ENCODE measurements at regions not wholly inside any gene's neighbourhood (a gene's known extent, or its start where the extent isn't known, plus 50 kb on each side); places are given as distances from the start of the nearest gene placed in this dataset.

DNA sequence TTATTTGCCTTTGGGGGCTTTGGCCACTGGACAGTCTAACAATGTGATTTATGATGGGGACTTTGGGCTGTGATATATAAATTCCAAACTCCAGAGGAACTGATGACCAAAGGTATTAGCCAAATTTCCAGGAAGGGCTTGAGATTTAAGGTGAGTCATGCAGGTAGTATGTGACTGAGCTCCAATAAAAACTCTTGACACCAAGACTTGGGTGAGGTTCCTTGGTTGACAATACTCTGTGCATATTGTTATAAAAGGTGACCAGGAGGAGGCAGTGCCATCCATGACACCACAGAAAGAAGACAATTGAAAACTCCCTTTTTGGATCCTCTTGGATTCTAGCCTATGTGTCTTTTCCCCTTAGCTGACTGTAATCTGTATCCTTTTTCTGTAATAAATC lies 392.7 kb upstream of the LRRC7 start:
- Histone ChIP-seq H3K9ac (ENCODE audit: low read length) (no peak overlapping the region), H3K27ac (ENCODE audit: low read depth, low read length, poor library complexity, severe bottlenecking) (no peak overlapping the region), H3K4me2 (ENCODE audit: low read length) (no peak overlapping the region), H3K4me1 (ENCODE audit: insufficient read depth, low read length, severe bottlenecking) (no peaks in the 10 kb centered on the region), H3K27me3 (ENCODE audit: insufficient read depth, low read length) (no peaks in the 10 kb centered on the region), H2AFZ (ENCODE audit: low read length) (no peak overlapping the region), H3K79me2 (ENCODE audit: insufficient read depth, low read length) (no peaks in the 10 kb centered on the region), H3K36me3 (ENCODE audit: insufficient read depth, low read length) (no peaks in the 10 kb centered on the region), H4K20me1 (ENCODE audit: insufficient read depth, low read length) (no peaks in the 10 kb centered on the region), H3F3A (ENCODE audit: insufficient read depth, low read length) (no peaks in the 10 kb centered on the region), H3K9me3 (ENCODE audit: low read length) (no peaks in the 10 kb centered on the region), H3K4me3 (ENCODE audit: low read depth, low read length, poor library complexity, severe bottlenecking) (no peak overlapping the region), H3K9me2 (ENCODE audit: low read depth, low read length) (no peaks in the 10 kb centered on the region)
- no peak for TF ChIP-seq EZH2 (IDR thresholded peaks at IDR 0.05; ENCODE audit: borderline replicate concordance, low read length)
- TF ChIP-seq, protein P1, sequence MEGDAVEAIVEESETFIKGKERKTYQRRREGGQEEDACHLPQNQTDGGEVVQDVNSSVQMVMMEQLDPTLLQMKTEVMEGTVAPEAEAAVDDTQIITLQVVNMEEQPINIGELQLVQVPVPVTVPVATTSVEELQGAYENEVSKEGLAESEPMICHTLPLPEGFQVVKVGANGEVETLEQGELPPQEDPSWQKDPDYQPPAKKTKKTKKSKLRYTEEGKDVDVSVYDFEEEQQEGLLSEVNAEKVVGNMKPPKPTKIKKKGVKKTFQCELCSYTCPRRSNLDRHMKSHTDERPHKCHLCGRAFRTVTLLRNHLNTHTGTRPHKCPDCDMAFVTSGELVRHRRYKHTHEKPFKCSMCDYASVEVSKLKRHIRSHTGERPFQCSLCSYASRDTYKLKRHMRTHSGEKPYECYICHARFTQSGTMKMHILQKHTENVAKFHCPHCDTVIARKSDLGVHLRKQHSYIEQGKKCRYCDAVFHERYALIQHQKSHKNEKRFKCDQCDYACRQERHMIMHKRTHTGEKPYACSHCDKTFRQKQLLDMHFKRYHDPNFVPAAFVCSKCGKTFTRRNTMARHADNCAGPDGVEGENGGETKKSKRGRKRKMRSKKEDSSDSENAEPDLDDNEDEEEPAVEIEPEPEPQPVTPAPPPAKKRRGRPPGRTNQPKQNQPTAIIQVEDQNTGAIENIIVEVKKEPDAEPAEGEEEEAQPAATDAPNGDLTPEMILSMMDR (IDR thresholded peaks at IDR 0.05; ENCODE audit: low read length) = no peak

DNA sequence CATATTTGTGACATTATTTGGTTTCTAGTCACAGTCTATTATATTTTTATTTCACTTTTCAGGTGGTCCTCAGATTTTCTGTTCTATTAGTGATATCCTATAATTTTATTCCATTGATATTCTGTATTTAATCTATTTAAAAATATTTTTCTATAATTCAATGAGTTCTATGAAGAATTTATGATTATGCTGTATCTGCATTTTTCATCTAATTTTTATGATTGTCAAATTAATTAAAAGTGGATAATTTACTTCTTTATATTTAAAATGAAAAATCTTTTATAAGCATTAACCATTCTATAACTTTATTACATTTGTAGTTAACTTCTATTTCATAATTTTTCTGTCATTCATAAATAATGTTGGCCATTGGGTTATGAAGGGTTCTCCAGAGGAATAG lies 387.4 kb upstream of the LRRC7 start:
- H3K9ac ChIP-seq (ENCODE audit: low read length) = no peak overlapping the region
- no peaks in the 10 kb centered on the region for H3K79me2 ChIP-seq (ENCODE audit: insufficient read depth, low read length)
- H3K4me2 ChIP-seq (ENCODE audit: low read length) = no peak overlapping the region
- no peaks in the 10 kb centered on the region for H3K36me3 ChIP-seq (ENCODE audit: insufficient read depth, low read length)
- TF ChIP-seq, protein P1 (IDR thresholded peaks at IDR 0.05; ENCODE audit: low read length) = no peak
- TF ChIP-seq EZH2 (IDR thresholded peaks at IDR 0.05; ENCODE audit: borderline replicate concordance, low read length) = no peak
- no peak overlapping the region for H2AFZ ChIP-seq (ENCODE audit: low read length)
- H3K9me3 ChIP-seq (ENCODE audit: low read length) = no peaks in the 10 kb centered on the region
- H3K4me1 ChIP-seq (ENCODE audit: insufficient read depth, low read length, severe bottlenecking) = no peaks in the 10 kb centered on the region
- no peak overlapping the region for H3K27ac ChIP-seq (ENCODE audit: low read depth, low read length, poor library complexity, severe bottlenecking)
- no peaks in the 10 kb centered on the region for H3K9me2 ChIP-seq (ENCODE audit: low read depth, low read length)
- no peak overlapping the region for H3K4me3 ChIP-seq (ENCODE audit: low read depth, low read length, poor library complexity, severe bottlenecking)
- H3F3A ChIP-seq (ENCODE audit: insufficient read depth, low read length) = no peaks in the 10 kb centered on the region
- H4K20me1 ChIP-seq (ENCODE audit: insufficient read depth, low read length) = no peaks in the 10 kb centered on the region
- no peaks in the 10 kb centered on the region for H3K27me3 ChIP-seq (ENCODE audit: insufficient read depth, low read length)

DNA sequence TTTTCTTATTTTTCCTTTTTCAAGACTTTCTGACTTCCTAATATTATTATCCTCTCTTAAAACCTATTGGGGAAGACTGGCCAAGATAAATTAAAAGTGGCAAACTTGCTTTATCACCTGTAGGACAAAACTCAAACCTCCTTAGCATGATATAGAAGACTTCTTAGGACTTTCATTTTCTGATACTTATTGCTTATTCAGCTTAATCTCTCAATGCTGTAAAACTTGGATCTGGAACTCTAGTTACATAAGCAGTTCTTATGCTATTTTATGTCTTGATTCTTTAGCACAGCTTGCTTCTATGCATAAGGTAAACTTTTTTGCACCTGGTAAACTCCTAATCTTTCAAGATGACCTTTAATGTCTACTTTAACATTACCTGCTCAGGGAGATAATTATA lies 382.3 kb upstream of the LRRC7 start:
- H3K36me3 ChIP-seq (ENCODE audit: insufficient read depth, low read length) = no peaks in the 10 kb centered on the region
- no peak overlapping the region for H3K27ac ChIP-seq (ENCODE audit: low read depth, low read length, poor library complexity, severe bottlenecking)
- H3F3A ChIP-seq (ENCODE audit: insufficient read depth, low read length) = no peaks in the 10 kb centered on the region
- no peaks in the 10 kb centered on the region for H3K4me1 ChIP-seq (ENCODE audit: insufficient read depth, low read length, severe bottlenecking)
- no peak overlapping the region for H3K9ac ChIP-seq (ENCODE audit: low read length)
- no peak for TF ChIP-seq EZH2 (IDR thresholded peaks at IDR 0.05; ENCODE audit: borderline replicate concordance, low read length)
- H3K4me2 ChIP-seq (ENCODE audit: low read length) = no peak overlapping the region
- no peaks in the 10 kb centered on the region for H3K79me2 ChIP-seq (ENCODE audit: insufficient read depth, low read length)
- no peaks in the 10 kb centered on the region for H3K9me2 ChIP-seq (ENCODE audit: low read depth, low read length)
- H4K20me1 ChIP-seq (ENCODE audit: insufficient read depth, low read length) = no peaks in the 10 kb centered on the region
- no peak overlapping the region for H3K4me3 ChIP-seq (ENCODE audit: low read depth, low read length, poor library complexity, severe bottlenecking)
- no peaks in the 10 kb centered on the region for H3K27me3 ChIP-seq (ENCODE audit: insufficient read depth, low read length)
- H2AFZ ChIP-seq (ENCODE audit: low read length) = no peak overlapping the region
- H3K9me3 ChIP-seq (ENCODE audit: low read length) = no peaks in the 10 kb centered on the region

DNA sequence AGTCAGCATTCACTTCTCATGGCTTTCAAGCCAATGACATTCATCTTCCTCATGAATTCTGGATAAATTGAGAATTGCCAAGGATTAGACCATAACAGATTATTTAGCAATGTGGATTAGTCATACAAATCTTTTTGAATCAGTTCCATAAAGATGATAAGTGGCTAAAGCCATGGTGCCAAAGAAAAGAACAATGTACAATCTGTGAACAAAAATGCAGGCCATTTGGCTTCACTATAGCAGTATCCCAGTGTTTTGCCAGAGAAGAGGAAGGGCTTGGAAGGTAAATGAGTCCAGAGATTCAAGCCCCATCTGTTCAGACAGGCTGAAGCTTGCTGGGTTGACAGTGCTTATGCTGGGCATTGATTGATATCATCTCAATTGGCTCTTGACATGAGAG lies 376.4 kb upstream of the LRRC7 start:
- H3K9me3 ChIP-seq (ENCODE audit: low read length) = no peaks in the 10 kb centered on the region
- no peak for TF ChIP-seq EZH2 (IDR thresholded peaks at IDR 0.05; ENCODE audit: borderline replicate concordance, low read length)
- TF ChIP-seq, protein P1 (IDR thresholded peaks at IDR 0.05; ENCODE audit: low read length) = no peak
- no peaks in the 10 kb centered on the region for H3K79me2 ChIP-seq (ENCODE audit: insufficient read depth, low read length)
- H3K4me3 ChIP-seq (ENCODE audit: low read depth, low read length, poor library complexity, severe bottlenecking) = no peak overlapping the region
- no peaks in the 10 kb centered on the region for H3K4me1 ChIP-seq (ENCODE audit: insufficient read depth, low read length, severe bottlenecking)
- H2AFZ ChIP-seq (ENCODE audit: low read length) = no peak overlapping the region
- H3K9me2 ChIP-seq (ENCODE audit: low read depth, low read length) = no peaks in the 10 kb centered on the region
- H3K36me3 ChIP-seq (ENCODE audit: insufficient read depth, low read length) = no peaks in the 10 kb centered on the region
- H3F3A ChIP-seq (ENCODE audit: insufficient read depth, low read length) = no peaks in the 10 kb centered on the region
- no peak overlapping the region for H3K4me2 ChIP-seq (ENCODE audit: low read length)
- H3K27ac ChIP-seq (ENCODE audit: low read depth, low read length, poor library complexity, severe bottlenecking) = no peak overlapping the region
- H4K20me1 ChIP-seq (ENCODE audit: insufficient read depth, low read length) = no peaks in the 10 kb centered on the region
- H3K9ac ChIP-seq (ENCODE audit: low read length) = no peak overlapping the region
- no peaks in the 10 kb centered on the region for H3K27me3 ChIP-seq (ENCODE audit: insufficient read depth, low read length)
